Hepatocyte (in vitro differentiated cells): ENCODE measurements at regions not wholly inside any gene's neighbourhood (a gene's known extent, or its start where the extent isn't known, plus 50 kb on each side); places are given as distances from the start of the nearest gene placed in this dataset.
"Not testable (repeated sequence)": the region's sequence is repeated elsewhere in the genome, so short reads cannot be mapped to it uniquely, and the experiment has no call there.

Experiments
- DNase-seq: peaks from one replicate; pipeline ENCODE4 v3.0.0-alpha.2; 2016; ENCODE audit warnings: low spot score
- H2AFZ ChIP-seq: fragments of 200-600 bp; sonication (generic); 2 replicates; pipeline ENCODE4 v1.6.0; 2016; ENCODE audit warnings: antibody characterized with exemption, mild to moderate bottlenecking
- H3K27ac ChIP-seq: fragments of 200-600 bp; sonication (generic); 2 replicates; pipeline ENCODE4 v1.5.1; 2016; ENCODE audit warnings: mild to moderate bottlenecking
- H3K27me3 ChIP-seq: fragments of 200-600 bp; sonication (generic); 2 replicates; pipeline ENCODE4 v1.6.1; 2016
- H3K36me3 ChIP-seq: fragments of 200-600 bp; sonication (generic); replicated peaks from 2 replicates; pipeline ENCODE4 v1.5.1; 2016; ENCODE audit warnings: low read depth; ENCODE audit not compliant: insufficient read depth
- H3K4me1 ChIP-seq: fragments of 200-600 bp; sonication (generic); 2 replicates; pipeline ENCODE4 v1.5.1; 2016; ENCODE audit warnings: mild to moderate bottlenecking, moderate library complexity; ENCODE audit not compliant: insufficient read depth
- H3K4me2 ChIP-seq: fragments of 200-600 bp; sonication (generic); 2 replicates; pipeline ENCODE4 v1.6.0; 2016
- H3K4me3 ChIP-seq: fragments of 200-600 bp; sonication (generic); 2 replicates; pipeline ENCODE4 v1.5.1; 2016; ENCODE audit warnings: mild to moderate bottlenecking
- H3K79me2 ChIP-seq: fragments of 200-600 bp; sonication (generic); 2 replicates; pipeline ENCODE4 v1.6.0; 2017; ENCODE audit warnings: mild to moderate bottlenecking
- H3K9me2 ChIP-seq: fragments of 200-600 bp; sonication (generic); replicated peaks from 2 replicates; pipeline ENCODE4 v1.6.0; 2017; ENCODE audit warnings: mild to moderate bottlenecking; ENCODE audit not compliant: insufficient read depth
- H3K9me3 ChIP-seq: fragments of 200-600 bp; sonication (generic); 2 replicates; pipeline ENCODE4 v1.5.1; 2016; ENCODE audit warnings: low read depth, mild to moderate bottlenecking
- H4K20me1 ChIP-seq: fragments of 200-600 bp; sonication (generic); 2 replicates; pipeline ENCODE4 v1.6.0; 2016; ENCODE audit warnings: mild to moderate bottlenecking; ENCODE audit not compliant: insufficient read depth, poor library complexity, severe bottlenecking
- EZH2 ChIP-seq: fragments of 200-600 bp; sonication (generic); IDR thresholded peaks from 2 replicates; pipeline ENCODE4 v1.6.1; 2016; ENCODE audit warnings: antibody characterized with exemption, mild to moderate bottlenecking, borderline replicate concordance
- EZH2phosphoT487 ChIP-seq: fragments of 200-600 bp; sonication (generic); IDR thresholded peaks from one replicate; pipeline ENCODE4 v1.6.1; 2018; ENCODE audit warnings: antibody characterized with exemption, mild to moderate bottlenecking, low read depth, moderate library complexity; ENCODE audit not compliant: unreplicated experiment, severe bottlenecking
- WGBS: methylation state at CpG from one replicate; pipeline ENCODE4 v1.1.6; 2016; ENCODE audit warnings: low lambda C conversion rate; ENCODE audit errors: missing lambda C conversion rate; 5-methylcytosine and 5-hydroxymethylcytosine counted together
- TF ChIP-seq, protein P1 (sequence below): fragments of 200-600 bp; sonication (generic); IDR thresholded peaks from 2 replicates; pipeline ENCODE4 v1.5.1; 2016; ENCODE audit warnings: antibody characterized with exemption, mild to moderate bottlenecking; ENCODE audit not compliant: poor library complexity

DNA sequence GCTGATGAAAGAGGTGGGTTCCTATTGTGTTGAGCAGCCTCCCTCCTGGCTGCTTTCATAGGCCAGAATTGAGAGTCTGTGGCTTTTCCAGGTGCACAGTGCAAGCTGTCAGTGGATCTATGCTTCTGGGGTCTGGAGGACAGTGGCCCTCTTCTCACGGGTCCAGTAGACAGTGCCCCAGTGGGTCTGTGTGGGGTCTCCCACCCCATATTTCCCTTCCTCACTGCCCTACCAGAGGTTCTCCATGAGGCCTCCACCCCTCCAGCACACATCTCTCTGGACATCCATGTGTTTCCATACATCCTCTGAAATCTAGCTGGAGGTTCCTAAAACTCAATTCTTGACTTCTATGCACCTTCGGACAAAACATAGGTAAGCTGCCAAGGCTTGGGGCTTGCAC is 201.2 kb downstream of the FAM43A start:
- Histone ChIP-seq H3K4me2 (no peak overlapping the region), H3K36me3 (no peaks in the 10 kb centered on the region), H3K27me3 (no peaks in the 10 kb centered on the region), H3K4me3 (no peak overlapping the region), H3K79me2 (no peaks in the 10 kb centered on the region), H3K27ac (no peak overlapping the region), H4K20me1 (no peaks in the 10 kb centered on the region), H3K9me3 (no peaks in the 10 kb centered on the region), H3K9me2 (no peaks in the 10 kb centered on the region), H2AFZ (no peak overlapping the region), H3K4me1 (no peaks in the 10 kb centered on the region)
- no peak for DNase-seq
- no peak for TF ChIP-seq EZH2
- TF ChIP-seq, protein P1, sequence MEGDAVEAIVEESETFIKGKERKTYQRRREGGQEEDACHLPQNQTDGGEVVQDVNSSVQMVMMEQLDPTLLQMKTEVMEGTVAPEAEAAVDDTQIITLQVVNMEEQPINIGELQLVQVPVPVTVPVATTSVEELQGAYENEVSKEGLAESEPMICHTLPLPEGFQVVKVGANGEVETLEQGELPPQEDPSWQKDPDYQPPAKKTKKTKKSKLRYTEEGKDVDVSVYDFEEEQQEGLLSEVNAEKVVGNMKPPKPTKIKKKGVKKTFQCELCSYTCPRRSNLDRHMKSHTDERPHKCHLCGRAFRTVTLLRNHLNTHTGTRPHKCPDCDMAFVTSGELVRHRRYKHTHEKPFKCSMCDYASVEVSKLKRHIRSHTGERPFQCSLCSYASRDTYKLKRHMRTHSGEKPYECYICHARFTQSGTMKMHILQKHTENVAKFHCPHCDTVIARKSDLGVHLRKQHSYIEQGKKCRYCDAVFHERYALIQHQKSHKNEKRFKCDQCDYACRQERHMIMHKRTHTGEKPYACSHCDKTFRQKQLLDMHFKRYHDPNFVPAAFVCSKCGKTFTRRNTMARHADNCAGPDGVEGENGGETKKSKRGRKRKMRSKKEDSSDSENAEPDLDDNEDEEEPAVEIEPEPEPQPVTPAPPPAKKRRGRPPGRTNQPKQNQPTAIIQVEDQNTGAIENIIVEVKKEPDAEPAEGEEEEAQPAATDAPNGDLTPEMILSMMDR: no peak
- 91% methylated on average over 2 of the region's 2 CpGs for WGBS

DNA sequence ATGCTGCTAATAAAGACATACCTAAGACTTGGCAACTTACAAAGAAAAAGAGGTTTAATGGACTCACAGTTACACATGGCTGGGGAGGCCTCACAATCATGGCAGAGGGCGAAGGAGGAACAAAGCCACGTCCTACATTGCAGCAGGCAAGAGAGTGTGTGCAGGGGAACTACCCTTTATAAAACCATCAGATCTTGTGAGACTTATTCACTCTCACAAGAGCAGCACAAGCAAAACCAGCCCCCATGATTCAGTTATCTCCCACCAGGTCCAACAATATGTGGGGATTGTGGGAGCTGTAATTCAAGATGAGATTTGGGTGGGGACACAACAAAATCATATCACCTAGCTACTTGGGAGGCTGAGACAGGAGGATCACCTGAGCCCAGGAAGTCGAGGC is 202.4 kb downstream of the FAM43A start:
- H3K4me2 ChIP-seq, H3K4me3 ChIP-seq, H3K36me3 ChIP-seq, H3K27ac ChIP-seq, H4K20me1 ChIP-seq, H3K9me2 ChIP-seq, DNase-seq, H3K4me1 ChIP-seq, H3K27me3 ChIP-seq, H3K79me2 ChIP-seq, H3K9me3 ChIP-seq, H2AFZ ChIP-seq: not testable (repeated sequence)
- whole genome bisulfite sequencing: 92% methylated on average over 3 of the region's 3 CpGs

DNA sequence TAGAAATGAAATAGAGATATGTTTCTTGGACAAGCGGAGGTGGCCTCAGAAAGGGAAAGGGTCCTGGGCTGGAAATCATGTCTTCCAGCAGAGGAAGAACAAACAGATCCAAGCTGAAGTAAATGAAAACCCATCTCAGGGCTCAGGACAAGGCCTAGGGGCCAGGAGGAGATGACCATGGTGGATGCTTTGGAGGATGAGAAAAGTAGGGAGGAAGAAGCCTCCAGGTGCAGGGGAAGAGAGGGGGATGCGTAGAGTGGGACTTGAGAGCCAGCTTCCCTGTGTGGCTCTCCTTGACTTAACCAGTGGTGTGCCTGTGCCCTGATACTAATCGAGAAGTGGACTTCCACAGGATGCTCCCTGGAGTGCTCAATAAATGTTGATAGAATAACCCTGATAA is 203.2 kb downstream of the FAM43A start:
- H3K9me2 ChIP-seq: no peaks in the 10 kb centered on the region
- H3K79me2 ChIP-seq: no peaks in the 10 kb centered on the region
- H3K27me3 ChIP-seq: no peaks in the 10 kb centered on the region
- H3K4me2 ChIP-seq: no peak overlapping the region
- no peak overlapping the region for H3K27ac ChIP-seq
- H3K4me1 ChIP-seq: no peaks in the 10 kb centered on the region
- H4K20me1 ChIP-seq: no peaks in the 10 kb centered on the region
- no peaks in the 10 kb centered on the region for H3K9me3 ChIP-seq
- no peak overlapping the region for H3K4me3 ChIP-seq
- no peak for TF ChIP-seq EZH2phosphoT487
- no peak for TF ChIP-seq EZH2
- TF ChIP-seq, protein P1: no peak
- WGBS: 92% methylated on average over 3 of the region's 3 CpGs
- no peak for DNase-seq
- H2AFZ ChIP-seq: no peak overlapping the region
- H3K36me3 ChIP-seq: no peaks in the 10 kb centered on the region

DNA sequence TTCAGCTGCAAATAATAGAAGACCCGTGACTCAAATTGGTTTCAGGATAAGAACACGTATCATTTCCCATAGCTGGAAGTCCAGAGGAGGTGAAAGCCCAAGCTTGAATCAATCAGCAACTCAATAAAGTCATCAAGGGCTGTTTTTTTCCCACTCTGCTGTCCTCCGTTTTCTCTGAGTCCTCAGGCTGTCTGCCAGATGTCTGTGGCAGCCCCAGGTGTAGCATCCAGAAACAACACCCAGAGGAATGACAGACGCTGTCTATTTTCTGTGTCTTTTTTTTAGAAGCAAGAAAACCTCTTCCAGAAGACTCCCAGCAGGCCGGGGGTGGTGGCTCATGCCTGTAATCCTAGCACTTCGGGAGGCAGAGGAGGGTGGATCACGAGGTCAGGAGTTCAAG is 204.4 kb downstream of the FAM43A start:
- no peak for DNase-seq
- 63% methylated on average over 7 of the region's 7 CpGs for WGBS
- no peak for TF ChIP-seq EZH2
- TF ChIP-seq, protein P1: no peak
- no peak for TF ChIP-seq EZH2phosphoT487
- Histone ChIP-seq H3K4me3 (no peak overlapping the region), H3K4me2 (no peak overlapping the region), H3K4me1 (no peaks in the 10 kb centered on the region), H3K27me3 (no peaks in the 10 kb centered on the region), H3K27ac (no peak overlapping the region), H3K9me2 (no peaks in the 10 kb centered on the region), H2AFZ (no peak overlapping the region), H3K79me2 (no peaks in the 10 kb centered on the region), H4K20me1 (no peaks in the 10 kb centered on the region), H3K36me3 (no peaks in the 10 kb centered on the region), H3K9me3 (no peaks in the 10 kb centered on the region)
